ENCODE measurements at regions not wholly inside any gene's neighbourhood (a gene's known extent, or its start where the extent isn't known, plus 50 kb on each side); places are given as distances from the start of the nearest gene placed in this dataset.

DNA sequence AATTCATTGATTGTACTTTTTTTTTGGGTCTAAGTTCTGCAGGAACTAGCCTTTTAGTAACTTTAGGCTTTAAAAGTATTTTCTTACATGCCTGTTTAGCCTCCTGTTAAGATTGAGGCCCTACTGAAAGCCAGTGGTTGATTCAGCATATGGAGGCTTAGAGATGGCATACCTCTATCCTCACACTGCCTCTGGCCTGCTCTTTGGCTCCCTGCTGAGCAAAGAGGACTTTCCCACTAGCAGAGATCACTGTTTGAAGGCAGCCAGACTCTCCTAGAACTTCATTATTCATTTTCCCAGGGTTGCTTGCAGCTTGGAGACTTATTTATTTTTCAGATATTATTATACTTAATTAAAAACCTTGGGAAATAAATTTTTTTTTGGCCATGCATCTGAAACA lies 405.6 kb upstream of the MEX3C start:
- TF ChIP-seq, protein P1, sequence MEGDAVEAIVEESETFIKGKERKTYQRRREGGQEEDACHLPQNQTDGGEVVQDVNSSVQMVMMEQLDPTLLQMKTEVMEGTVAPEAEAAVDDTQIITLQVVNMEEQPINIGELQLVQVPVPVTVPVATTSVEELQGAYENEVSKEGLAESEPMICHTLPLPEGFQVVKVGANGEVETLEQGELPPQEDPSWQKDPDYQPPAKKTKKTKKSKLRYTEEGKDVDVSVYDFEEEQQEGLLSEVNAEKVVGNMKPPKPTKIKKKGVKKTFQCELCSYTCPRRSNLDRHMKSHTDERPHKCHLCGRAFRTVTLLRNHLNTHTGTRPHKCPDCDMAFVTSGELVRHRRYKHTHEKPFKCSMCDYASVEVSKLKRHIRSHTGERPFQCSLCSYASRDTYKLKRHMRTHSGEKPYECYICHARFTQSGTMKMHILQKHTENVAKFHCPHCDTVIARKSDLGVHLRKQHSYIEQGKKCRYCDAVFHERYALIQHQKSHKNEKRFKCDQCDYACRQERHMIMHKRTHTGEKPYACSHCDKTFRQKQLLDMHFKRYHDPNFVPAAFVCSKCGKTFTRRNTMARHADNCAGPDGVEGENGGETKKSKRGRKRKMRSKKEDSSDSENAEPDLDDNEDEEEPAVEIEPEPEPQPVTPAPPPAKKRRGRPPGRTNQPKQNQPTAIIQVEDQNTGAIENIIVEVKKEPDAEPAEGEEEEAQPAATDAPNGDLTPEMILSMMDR (IDR thresholded peaks at IDR 0.05), result no peak
- TF ChIP-seq ZFX (IDR thresholded peaks at IDR 0.05; ENCODE audit: borderline replicate concordance), result no peak

Data from 22Rv1 (cell line).